ENCODE measurements at regions not wholly inside any gene's neighbourhood (a gene's known extent, or its start where the extent isn't known, plus 50 kb on each side); places are given as distances from the start of the nearest gene placed in this dataset.

DNA sequence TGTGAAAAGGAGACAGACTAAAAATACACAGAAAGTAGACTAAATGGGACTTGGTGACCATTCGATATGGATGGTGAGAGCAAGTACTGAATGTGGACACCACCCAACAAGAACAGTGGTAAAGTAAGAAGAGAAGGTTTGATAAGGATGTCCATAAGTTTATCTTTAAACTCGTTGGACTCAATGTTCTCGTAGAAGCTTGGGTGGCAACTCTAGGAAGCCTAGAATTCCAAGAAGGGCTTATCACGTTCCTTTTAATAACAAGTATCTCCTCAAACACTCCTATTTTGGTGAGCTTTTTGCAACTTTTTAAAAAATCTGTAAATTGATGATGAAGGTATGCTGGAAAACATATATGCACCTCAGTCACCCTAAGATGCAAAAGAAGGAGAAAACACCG is 108.6 kb upstream of the CDH6 start:
- TF ChIP-seq CTCF (IDR thresholded peaks at IDR 0.05; ENCODE audit: insufficient read depth, low read length, severe bottlenecking): no peak
- no peaks in the 10 kb centered on the region for H3K27me3 ChIP-seq (ENCODE audit: control insufficient read depth, insufficient read depth, low read length)
- FAIRE-seq (no peak), DNase-seq (ENCODE audit: low read depth) (no peak)
- no peaks in the 10 kb centered on the region for H3K36me3 ChIP-seq (ENCODE audit: control insufficient read depth, insufficient read depth, low read length)
- no peak overlapping the region for H3K4me3 ChIP-seq (ENCODE audit: low read depth, low read length)

GRCh38 chr5:31083364-31083763 is 110.1 kb upstream of the CDH6 start:
- no peak for DNase-seq (ENCODE audit: low read depth)
- H3K27me3 ChIP-seq (ENCODE audit: control insufficient read depth, insufficient read depth, low read length): no peaks in the 10 kb centered on the region
- no peak for FAIRE-seq
- H3K4me3 ChIP-seq (ENCODE audit: low read depth, low read length): no peak overlapping the region
- no peak for TF ChIP-seq CTCF (IDR thresholded peaks at IDR 0.05; ENCODE audit: insufficient read depth, low read length, severe bottlenecking)
- H3K36me3 ChIP-seq (ENCODE audit: control insufficient read depth, insufficient read depth, low read length): no peaks in the 10 kb centered on the region

DNA sequence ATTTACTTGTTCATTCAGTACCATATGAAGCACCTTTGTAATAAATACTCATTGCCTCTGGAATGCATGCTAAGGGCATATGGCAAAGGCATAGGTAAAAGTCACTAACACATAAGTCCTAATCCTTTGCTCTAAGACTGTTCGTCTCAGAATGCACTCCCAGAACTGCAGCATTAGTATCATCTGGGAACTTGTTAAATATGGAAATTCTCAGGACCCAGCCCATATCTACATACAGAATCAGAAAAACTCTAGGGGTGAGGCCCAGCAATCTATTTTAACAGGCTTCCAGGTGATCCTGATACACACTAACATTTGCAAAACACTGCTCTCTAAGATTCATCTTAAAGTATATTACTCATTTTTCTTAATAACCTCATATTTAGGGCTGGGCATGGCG is 113.8 kb upstream of the CDH6 start:
- Histone ChIP-seq H3K4me3 (ENCODE audit: low read depth, low read length) (no peak overlapping the region), H3K36me3 (ENCODE audit: control insufficient read depth, insufficient read depth, low read length) (no peaks in the 10 kb centered on the region), H3K27me3 (ENCODE audit: control insufficient read depth, insufficient read depth, low read length) (no peaks in the 10 kb centered on the region)
- no peak for TF ChIP-seq CTCF (IDR thresholded peaks at IDR 0.05; ENCODE audit: insufficient read depth, low read length, severe bottlenecking)
- DNase-seq (ENCODE audit: low read depth) (no peak), FAIRE-seq (no peak)

DNA sequence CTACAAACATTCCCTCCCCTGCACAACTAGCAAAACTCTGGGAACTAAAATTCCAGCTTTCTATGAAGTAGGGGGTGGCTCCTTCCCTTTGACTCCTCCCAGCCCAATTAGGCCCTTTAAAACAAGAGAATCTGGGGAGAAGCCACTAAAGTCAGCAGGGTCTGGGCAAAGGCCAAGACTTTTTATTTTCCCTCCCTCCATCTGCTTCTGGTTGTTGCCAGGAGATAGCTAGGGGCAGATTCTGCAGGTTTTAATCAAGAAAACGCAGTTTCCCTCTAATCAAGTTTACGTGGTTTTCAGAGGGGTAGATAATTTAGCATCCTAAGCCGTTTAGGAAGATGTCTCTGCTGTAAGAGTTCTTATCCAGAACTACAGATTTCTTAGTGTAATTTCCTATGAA is 114.5 kb upstream of the CDH6 start:
- no peak for TF ChIP-seq CTCF (IDR thresholded peaks at IDR 0.05; ENCODE audit: insufficient read depth, low read length, severe bottlenecking)
- DNase-seq (ENCODE audit: low read depth) (no peak), FAIRE-seq (no peak)
- no peaks in the 10 kb centered on the region for H3K36me3 ChIP-seq (ENCODE audit: control insufficient read depth, insufficient read depth, low read length)
- no peaks in the 10 kb centered on the region for H3K27me3 ChIP-seq (ENCODE audit: control insufficient read depth, insufficient read depth, low read length)
- H3K4me3 ChIP-seq (ENCODE audit: low read depth, low read length): no peak overlapping the region

GRCh38 chr5:31075981-31076380 is 117.5 kb upstream of the CDH6 start:
- Histone ChIP-seq H3K36me3 (ENCODE audit: control insufficient read depth, insufficient read depth, low read length) (no peaks in the 10 kb centered on the region), H3K4me3 (ENCODE audit: low read depth, low read length) (no peak overlapping the region), H3K27me3 (ENCODE audit: control insufficient read depth, insufficient read depth, low read length) (no peaks in the 10 kb centered on the region)
- FAIRE-seq (no peak), DNase-seq (ENCODE audit: low read depth) (no peak)
- TF ChIP-seq CTCF (IDR thresholded peaks at IDR 0.05; ENCODE audit: insufficient read depth, low read length, severe bottlenecking): no peak

- TF ChIP-seq CTCF (IDR thresholded peaks at IDR 0.05; ENCODE audit: insufficient read depth, low read length, severe bottlenecking): no peak
- no peaks in the 10 kb centered on the region for H3K27me3 ChIP-seq (ENCODE audit: control insufficient read depth, insufficient read depth, low read length)
- no peaks in the 10 kb centered on the region for H3K36me3 ChIP-seq (ENCODE audit: control insufficient read depth, insufficient read depth, low read length)
- no peak for FAIRE-seq
- no peak overlapping the region for H3K4me3 ChIP-seq (ENCODE audit: low read depth, low read length)
- no peak for DNase-seq (ENCODE audit: low read depth)
Measured at GRCh38 chr5:31068287-31068686, 125.2 kb upstream of the CDH6 start.
